GM23338 (cell line): ENCODE measurements at regions not wholly inside any gene's neighbourhood (a gene's known extent, or its start where the extent isn't known, plus 50 kb on each side); places are given as distances from the start of the nearest gene placed in this dataset.

Source experiments
- ATAC-seq: fragments of 200-7000 bp; cut with Tn5 transposase; 3 replicates; pipeline ENCODE4 v1.9.1; 2020
- DNase-seq: peaks from one replicate; pipeline ENCODE4 v3.0.0-alpha.2; 2015; ENCODE audit warnings: low spot score
- H2AFZ ChIP-seq: fragments of 200-600 bp; sonication (generic); 2 replicates; pipeline ENCODE4 v1.8.0; 2016; ENCODE audit warnings: antibody characterized with exemption, mild to moderate bottlenecking, moderate library complexity
- H3F3A ChIP-seq: fragments of 200-600 bp; sonication (generic); replicated peaks from 2 replicates; pipeline ENCODE4 v1.8.0; 2017; ENCODE audit warnings: antibody characterized with exemption, mixed run types, low read depth
- H3K27ac ChIP-seq: fragments of 200-600 bp; sonication (generic); 2 replicates; pipeline ENCODE4 v1.6.1; 2016; ENCODE audit warnings: low read depth
- H3K27me3 ChIP-seq: fragments of 200-600 bp; sonication (generic); 2 replicates; pipeline ENCODE4 v1.8.0; 2016; ENCODE audit warnings: mild to moderate bottlenecking, mixed run types, moderate library complexity; ENCODE audit not compliant: insufficient read depth
- H3K36me3 ChIP-seq: fragments of 200-600 bp; sonication (generic); 2 replicates; pipeline ENCODE4 v1.8.0; 2016; ENCODE audit warnings: mild to moderate bottlenecking; ENCODE audit not compliant: insufficient read depth
- H3K4me1 ChIP-seq: fragments of 200-600 bp; sonication (generic); 2 replicates; pipeline ENCODE4 v1.8.0; 2016; ENCODE audit warnings: mild to moderate bottlenecking, moderate library complexity; ENCODE audit not compliant: insufficient read depth
- H3K4me2 ChIP-seq: fragments of 200-600 bp; sonication (generic); 2 replicates; pipeline ENCODE4 v1.7.1; 2017; ENCODE audit warnings: mixed run types
- H3K4me3 ChIP-seq: fragments of 200-600 bp; sonication (generic); 2 replicates; pipeline ENCODE4 v1.6.1; 2016; ENCODE audit warnings: mixed run types
- H3K79me2 ChIP-seq: fragments of 200-600 bp; sonication (generic); replicated peaks from 2 replicates; pipeline ENCODE4 v1.8.0; 2017; ENCODE audit warnings: mild to moderate bottlenecking; ENCODE audit not compliant: insufficient read depth
- H3K9me2 ChIP-seq: fragments of 200-600 bp; sonication (generic); 2 replicates; pipeline ENCODE4 v1.8.0; 2017; ENCODE audit not compliant: insufficient read depth
- H4K20me1 ChIP-seq: fragments of 200-600 bp; sonication (generic); replicated peaks from 2 replicates; pipeline ENCODE4 v1.8.0; 2017; ENCODE audit warnings: mild to moderate bottlenecking; ENCODE audit not compliant: insufficient read depth
- H3K27ac Mint-ChIP-seq: 2 replicates; pipeline ENCODE4 v1.8.0; 2020; ENCODE audit warnings: inconsistent platforms, mild to moderate bottlenecking, moderate library complexity, mixed read lengths
- H3K27me3 Mint-ChIP-seq: 3 replicates; pipeline ENCODE4 v1.8.0; 2022; ENCODE audit warnings: low read depth, mild to moderate bottlenecking, moderate library complexity, mixed read lengths, inconsistent platforms; ENCODE audit not compliant: insufficient read depth, poor library complexity
- H3K36me3 Mint-ChIP-seq: 3 replicates; pipeline ENCODE4 v1.8.0; 2021; ENCODE audit warnings: low read depth, mild to moderate bottlenecking, inconsistent platforms, moderate library complexity, mixed read lengths
- H3K4me1 Mint-ChIP-seq: 3 replicates; pipeline ENCODE4 v1.8.0; 2020; ENCODE audit warnings: mild to moderate bottlenecking, inconsistent platforms, mixed read lengths
- H3K4me3 Mint-ChIP-seq: 3 replicates; pipeline ENCODE4 v1.8.0; 2021; ENCODE audit warnings: moderate library complexity, mild to moderate bottlenecking, inconsistent platforms, mixed read lengths
- H3K9me3 Mint-ChIP-seq: 3 replicates; pipeline ENCODE4 v1.8.0; 2020; ENCODE audit warnings: moderate library complexity, mild to moderate bottlenecking, inconsistent platforms, mixed read lengths
- CREB1 ChIP-seq: fragments of 250-450 bp; sonication (Bioruptor Pico); IDR thresholded peaks from 2 replicates; pipeline ENCODE4 v1.5.0; 2020; ENCODE audit warnings: low read depth, mild to moderate bottlenecking, moderate library complexity
- EZH2 ChIP-seq: fragments of 200-600 bp; sonication (generic); IDR thresholded peaks from one replicate; pipeline ENCODE4 v1.8.0; 2017; ENCODE audit warnings: antibody characterized with exemption, mild to moderate bottlenecking, low read depth; ENCODE audit not compliant: unreplicated experiment
- EZH2phosphoT487 ChIP-seq: fragments of 200-600 bp; sonication (generic); IDR thresholded peaks from one replicate; pipeline ENCODE4 v1.8.1; 2018; ENCODE audit warnings: antibody characterized with exemption; ENCODE audit not compliant: unreplicated experiment
- JUNB ChIP-seq: IDR thresholded peaks from one replicate; pipeline ENCODE4 v1.6.1; 2016; ENCODE audit warnings: antibody characterized with exemption; ENCODE audit not compliant: unreplicated experiment
- NANOG ChIP-seq: IDR thresholded peaks from 2 replicates; pipeline ENCODE4 v1.6.1; 2016; ENCODE audit warnings: antibody characterized with exemption, borderline replicate concordance
- POLR2AphosphoS5 ChIP-seq: IDR thresholded peaks from 2 replicates; pipeline ENCODE4 v1.6.1; 2016; ENCODE audit warnings: antibody characterized with exemption, low read depth
- STAT1 ChIP-seq: IDR thresholded peaks from one replicate; pipeline ENCODE4 v1.6.1; 2016; ENCODE audit warnings: antibody characterized with exemption; ENCODE audit not compliant: unreplicated experiment
- ZNF114 ChIP-seq: fragments of 250-450 bp; sonication (Bioruptor Pico); IDR thresholded peaks from 2 replicates; pipeline ENCODE4 v1.5.0; 2020; ENCODE audit warnings: mild to moderate bottlenecking, moderate library complexity
- ZNF331 ChIP-seq: fragments of 250-450 bp; sonication (Bioruptor Pico); IDR thresholded peaks from 2 replicates; pipeline ENCODE4 v1.5.0; 2020; ENCODE audit warnings: low read depth, mild to moderate bottlenecking, moderate library complexity
- TF ChIP-seq, protein P1 (sequence below), 2 experiments: fragments of 200-600 bp in 1 of 2; sonication (generic) in 1 of 2; conservative IDR thresholded peaks; 2 replicates each; pipeline versions ENCODE4 v1.5.1 to v1.6.1; 2016 to 2017; ENCODE audit warnings: antibody characterized with exemption in 2 of 2, low read depth in 2 of 2, mild to moderate bottlenecking in 2 of 2, moderate library complexity in 1 of 2
- TF ChIP-seq, protein P2 (sequence below): fragments of 250-450 bp; sonication (Bioruptor Pico); IDR thresholded peaks from 2 replicates; pipeline ENCODE4 v1.5.0; 2020; ENCODE audit warnings: mild to moderate bottlenecking, moderate library complexity
- TF ChIP-seq, protein P3 (sequence below): IDR thresholded peaks from one replicate; pipeline ENCODE4 v1.6.1; 2018; ENCODE audit warnings: antibody characterized with exemption; ENCODE audit not compliant: unreplicated experiment
- TF ChIP-seq, protein P4 (sequence below): IDR thresholded peaks from 2 replicates; pipeline ENCODE4 v1.6.1; 2016; ENCODE audit warnings: antibody characterized with exemption

DNA sequence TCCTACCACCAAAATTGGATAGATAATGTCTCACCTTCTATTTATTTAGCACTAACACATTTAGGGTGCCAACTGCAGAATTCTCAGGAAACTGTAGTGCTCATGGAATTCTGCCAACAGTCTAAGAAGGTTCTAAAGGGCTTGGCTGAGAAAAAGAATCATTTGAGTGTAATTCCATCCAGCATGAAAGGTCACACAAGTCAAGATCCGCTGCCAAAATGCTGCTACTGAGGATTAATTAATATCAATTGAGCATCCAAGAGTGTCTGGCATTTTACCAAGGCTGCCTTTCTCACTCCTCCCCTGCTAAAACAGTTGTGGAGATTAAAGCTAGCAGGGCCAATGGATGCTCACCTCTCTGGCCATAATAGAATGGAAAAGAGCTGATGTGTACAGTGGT lies 112.7 kb downstream of the FHL5 start:
- no peak overlapping the region for H3K27ac ChIP-seq
- no peak for DNase-seq
- TF ChIP-seq, protein P1, sequence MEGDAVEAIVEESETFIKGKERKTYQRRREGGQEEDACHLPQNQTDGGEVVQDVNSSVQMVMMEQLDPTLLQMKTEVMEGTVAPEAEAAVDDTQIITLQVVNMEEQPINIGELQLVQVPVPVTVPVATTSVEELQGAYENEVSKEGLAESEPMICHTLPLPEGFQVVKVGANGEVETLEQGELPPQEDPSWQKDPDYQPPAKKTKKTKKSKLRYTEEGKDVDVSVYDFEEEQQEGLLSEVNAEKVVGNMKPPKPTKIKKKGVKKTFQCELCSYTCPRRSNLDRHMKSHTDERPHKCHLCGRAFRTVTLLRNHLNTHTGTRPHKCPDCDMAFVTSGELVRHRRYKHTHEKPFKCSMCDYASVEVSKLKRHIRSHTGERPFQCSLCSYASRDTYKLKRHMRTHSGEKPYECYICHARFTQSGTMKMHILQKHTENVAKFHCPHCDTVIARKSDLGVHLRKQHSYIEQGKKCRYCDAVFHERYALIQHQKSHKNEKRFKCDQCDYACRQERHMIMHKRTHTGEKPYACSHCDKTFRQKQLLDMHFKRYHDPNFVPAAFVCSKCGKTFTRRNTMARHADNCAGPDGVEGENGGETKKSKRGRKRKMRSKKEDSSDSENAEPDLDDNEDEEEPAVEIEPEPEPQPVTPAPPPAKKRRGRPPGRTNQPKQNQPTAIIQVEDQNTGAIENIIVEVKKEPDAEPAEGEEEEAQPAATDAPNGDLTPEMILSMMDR (conservative IDR thresholded peaks at IDR 0.05; ENCODE audit: low read depth in 2 of 2) = no peak
- TF ChIP-seq, protein P2, sequence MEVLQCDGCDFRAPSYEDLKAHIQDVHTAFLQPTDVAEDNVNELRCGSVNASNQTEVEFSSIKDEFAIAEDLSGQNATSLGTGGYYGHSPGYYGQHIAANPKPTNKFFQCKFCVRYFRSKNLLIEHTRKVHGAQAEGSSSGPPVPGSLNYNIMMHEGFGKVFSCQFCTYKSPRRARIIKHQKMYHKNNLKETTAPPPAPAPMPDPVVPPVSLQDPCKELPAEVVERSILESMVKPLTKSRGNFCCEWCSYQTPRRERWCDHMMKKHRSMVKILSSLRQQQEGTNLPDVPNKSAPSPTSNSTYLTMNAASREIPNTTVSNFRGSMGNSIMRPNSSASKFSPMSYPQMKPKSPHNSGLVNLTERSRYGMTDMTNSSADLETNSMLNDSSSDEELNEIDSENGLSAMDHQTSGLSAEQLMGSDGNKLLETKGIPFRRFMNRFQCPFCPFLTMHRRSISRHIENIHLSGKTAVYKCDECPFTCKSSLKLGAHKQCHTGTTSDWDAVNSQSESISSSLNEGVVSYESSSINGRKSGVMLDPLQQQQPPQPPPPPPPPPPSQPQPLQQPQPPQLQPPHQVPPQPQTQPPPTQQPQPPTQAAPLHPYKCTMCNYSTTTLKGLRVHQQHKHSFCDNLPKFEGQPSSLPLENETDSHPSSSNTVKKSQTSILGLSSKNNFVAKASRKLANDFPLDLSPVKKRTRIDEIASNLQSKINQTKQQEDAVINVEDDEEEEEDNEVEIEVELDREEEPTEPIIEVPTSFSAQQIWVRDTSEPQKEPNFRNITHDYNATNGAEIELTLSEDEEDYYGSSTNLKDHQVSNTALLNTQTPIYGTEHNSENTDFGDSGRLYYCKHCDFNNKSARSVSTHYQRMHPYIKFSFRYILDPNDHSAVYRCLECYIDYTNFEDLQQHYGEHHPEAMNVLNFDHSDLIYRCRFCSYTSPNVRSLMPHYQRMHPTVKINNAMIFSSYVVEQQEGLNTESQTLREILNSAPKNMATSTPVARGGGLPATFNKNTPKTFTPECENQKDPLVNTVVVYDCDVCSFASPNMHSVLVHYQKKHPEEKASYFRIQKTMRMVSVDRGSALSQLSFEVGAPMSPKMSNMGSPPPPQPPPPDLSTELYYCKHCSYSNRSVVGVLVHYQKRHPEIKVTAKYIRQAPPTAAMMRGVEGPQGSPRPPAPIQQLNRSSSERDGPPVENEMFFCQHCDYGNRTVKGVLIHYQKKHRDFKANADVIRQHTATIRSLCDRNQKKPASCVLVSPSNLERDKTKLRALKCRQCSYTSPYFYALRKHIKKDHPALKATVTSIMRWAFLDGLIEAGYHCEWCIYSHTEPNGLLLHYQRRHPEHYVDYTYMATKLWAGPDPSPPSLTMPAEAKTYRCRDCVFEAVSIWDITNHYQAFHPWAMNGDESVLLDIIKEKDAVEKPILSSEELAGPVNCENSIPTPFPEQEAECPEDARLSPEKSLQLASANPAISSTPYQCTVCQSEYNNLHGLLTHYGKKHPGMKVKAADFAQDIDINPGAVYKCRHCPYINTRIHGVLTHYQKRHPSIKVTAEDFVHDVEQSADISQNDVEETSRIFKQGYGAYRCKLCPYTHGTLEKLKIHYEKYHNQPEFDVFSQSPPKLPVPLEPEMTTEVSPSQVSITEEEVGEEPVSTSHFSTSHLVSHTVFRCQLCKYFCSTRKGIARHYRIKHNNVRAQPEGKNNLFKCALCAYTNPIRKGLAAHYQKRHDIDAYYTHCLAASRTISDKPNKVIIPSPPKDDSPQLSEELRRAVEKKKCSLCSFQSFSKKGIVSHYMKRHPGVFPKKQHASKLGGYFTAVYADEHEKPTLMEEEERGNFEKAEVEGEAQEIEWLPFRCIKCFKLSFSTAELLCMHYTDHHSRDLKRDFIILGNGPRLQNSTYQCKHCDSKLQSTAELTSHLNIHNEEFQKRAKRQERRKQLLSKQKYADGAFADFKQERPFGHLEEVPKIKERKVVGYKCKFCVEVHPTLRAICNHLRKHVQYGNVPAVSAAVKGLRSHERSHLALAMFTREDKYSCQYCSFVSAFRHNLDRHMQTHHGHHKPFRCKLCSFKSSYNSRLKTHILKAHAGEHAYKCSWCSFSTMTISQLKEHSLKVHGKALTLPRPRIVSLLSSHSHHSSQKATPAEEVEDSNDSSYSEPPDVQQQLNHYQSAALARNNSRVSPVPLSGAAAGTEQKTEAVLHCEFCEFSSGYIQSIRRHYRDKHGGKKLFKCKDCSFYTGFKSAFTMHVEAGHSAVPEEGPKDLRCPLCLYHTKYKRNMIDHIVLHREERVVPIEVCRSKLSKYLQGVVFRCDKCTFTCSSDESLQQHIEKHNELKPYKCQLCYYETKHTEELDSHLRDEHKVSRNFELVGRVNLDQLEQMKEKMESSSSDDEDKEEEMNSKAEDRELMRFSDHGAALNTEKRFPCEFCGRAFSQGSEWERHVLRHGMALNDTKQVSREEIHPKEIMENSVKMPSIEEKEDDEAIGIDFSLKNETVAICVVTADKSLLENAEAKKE (CRISPR knock-in tag) = no peak
- TF ChIP-seq ZNF114 (CRISPR knock-in tag) (no peak), CREB1 (no peak), POLR2AphosphoS5 (no peak), NANOG (no peak), EZH2 (no peak), ZNF331 (no peak), JUNB (no peak), EZH2phosphoT487 (no peak), STAT1 (no peak)
- TF ChIP-seq, protein P3, sequence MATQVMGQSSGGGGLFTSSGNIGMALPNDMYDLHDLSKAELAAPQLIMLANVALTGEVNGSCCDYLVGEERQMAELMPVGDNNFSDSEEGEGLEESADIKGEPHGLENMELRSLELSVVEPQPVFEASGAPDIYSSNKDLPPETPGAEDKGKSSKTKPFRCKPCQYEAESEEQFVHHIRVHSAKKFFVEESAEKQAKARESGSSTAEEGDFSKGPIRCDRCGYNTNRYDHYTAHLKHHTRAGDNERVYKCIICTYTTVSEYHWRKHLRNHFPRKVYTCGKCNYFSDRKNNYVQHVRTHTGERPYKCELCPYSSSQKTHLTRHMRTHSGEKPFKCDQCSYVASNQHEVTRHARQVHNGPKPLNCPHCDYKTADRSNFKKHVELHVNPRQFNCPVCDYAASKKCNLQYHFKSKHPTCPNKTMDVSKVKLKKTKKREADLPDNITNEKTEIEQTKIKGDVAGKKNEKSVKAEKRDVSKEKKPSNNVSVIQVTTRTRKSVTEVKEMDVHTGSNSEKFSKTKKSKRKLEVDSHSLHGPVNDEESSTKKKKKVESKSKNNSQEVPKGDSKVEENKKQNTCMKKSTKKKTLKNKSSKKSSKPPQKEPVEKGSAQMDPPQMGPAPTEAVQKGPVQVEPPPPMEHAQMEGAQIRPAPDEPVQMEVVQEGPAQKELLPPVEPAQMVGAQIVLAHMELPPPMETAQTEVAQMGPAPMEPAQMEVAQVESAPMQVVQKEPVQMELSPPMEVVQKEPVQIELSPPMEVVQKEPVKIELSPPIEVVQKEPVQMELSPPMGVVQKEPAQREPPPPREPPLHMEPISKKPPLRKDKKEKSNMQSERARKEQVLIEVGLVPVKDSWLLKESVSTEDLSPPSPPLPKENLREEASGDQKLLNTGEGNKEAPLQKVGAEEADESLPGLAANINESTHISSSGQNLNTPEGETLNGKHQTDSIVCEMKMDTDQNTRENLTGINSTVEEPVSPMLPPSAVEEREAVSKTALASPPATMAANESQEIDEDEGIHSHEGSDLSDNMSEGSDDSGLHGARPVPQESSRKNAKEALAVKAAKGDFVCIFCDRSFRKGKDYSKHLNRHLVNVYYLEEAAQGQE = no peak
- TF ChIP-seq, protein P4, sequence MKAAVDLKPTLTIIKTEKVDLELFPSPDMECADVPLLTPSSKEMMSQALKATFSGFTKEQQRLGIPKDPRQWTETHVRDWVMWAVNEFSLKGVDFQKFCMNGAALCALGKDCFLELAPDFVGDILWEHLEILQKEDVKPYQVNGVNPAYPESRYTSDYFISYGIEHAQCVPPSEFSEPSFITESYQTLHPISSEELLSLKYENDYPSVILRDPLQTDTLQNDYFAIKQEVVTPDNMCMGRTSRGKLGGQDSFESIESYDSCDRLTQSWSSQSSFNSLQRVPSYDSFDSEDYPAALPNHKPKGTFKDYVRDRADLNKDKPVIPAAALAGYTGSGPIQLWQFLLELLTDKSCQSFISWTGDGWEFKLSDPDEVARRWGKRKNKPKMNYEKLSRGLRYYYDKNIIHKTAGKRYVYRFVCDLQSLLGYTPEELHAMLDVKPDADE = no peak
- H3K4me1 Mint-ChIP-seq = no peaks in the 10 kb centered on the region; the same call in 2 of the 3 replicates
- no peaks in the 10 kb centered on the region for H3K79me2 ChIP-seq
- H3K4me3 Mint-ChIP-seq = no peak overlapping the region
- no peaks in the 10 kb centered on the region; the same call in 1 of the 2 replicates for H3K9me2 ChIP-seq
- no peaks in the 10 kb centered on the region for H3F3A ChIP-seq
- H3K36me3 ChIP-seq = no peaks in the 10 kb centered on the region
- H3K9me3 Mint-ChIP-seq = no peaks in the 10 kb centered on the region
- H3K27ac Mint-ChIP-seq = no peak overlapping the region
- no peaks in the 10 kb centered on the region for H3K27me3 ChIP-seq
- H2AFZ ChIP-seq = no peak overlapping the region
- ATAC-seq = no peak
- H3K4me2 ChIP-seq = no peak overlapping the region
- no peaks in the 10 kb centered on the region for H3K4me1 ChIP-seq
- H3K36me3 Mint-ChIP-seq = no peaks in the 10 kb centered on the region
- H4K20me1 ChIP-seq = no peaks in the 10 kb centered on the region
- H3K27me3 Mint-ChIP-seq = no peaks in the 10 kb centered on the region
- no peak overlapping the region for H3K4me3 ChIP-seq
